ENCODE measurements at regions not wholly inside any gene's neighbourhood (a gene's known extent, or its start where the extent isn't known, plus 50 kb on each side); places are given as distances from the start of the nearest gene placed in this dataset.

GRCh38 chr5:2170761-2171160, 288.0 kb upstream of the IRX4 start:
- no peak for DNase-seq (ENCODE audit: low read depth in 2 of 2)

GRCh38 chr5:2169850-2170760, 287.4 kb upstream of the IRX4 start:
- no peak for DNase-seq (ENCODE audit: low read depth in 2 of 2)

- no peak for DNase-seq (ENCODE audit: low read depth in 2 of 2)
Observed at GRCh38 chr5:2169430-2169808, 286.7 kb upstream of the IRX4 start.

GRCh38 chr5:2168601-2169429, 286.1 kb upstream of the IRX4 start:
- DNase-seq (ENCODE audit: low read depth in 2 of 2) = no peak

GRCh38 chr5:2167671-2168070, 284.9 kb upstream of the IRX4 start:
- DNase-seq (ENCODE audit: low read depth in 2 of 2) = no peak

GRCh38 chr5:2166979-2167377, 284.3 kb upstream of the IRX4 start:
- DNase-seq (ENCODE audit: low read depth in 2 of 2) = no peak

- DNase-seq (ENCODE audit: low read depth in 2 of 2) = no peak
Observed at GRCh38 chr5:2166306-2166978, 283.7 kb upstream of the IRX4 start.

GRCh38 chr5:2165615-2166305, 283.0 kb upstream of the IRX4 start:
- no peak for DNase-seq (ENCODE audit: low read depth in 2 of 2)

- DNase-seq (ENCODE audit: low read depth in 2 of 2) = no peak
Observed at GRCh38 chr5:2165203-2165602, 282.5 kb upstream of the IRX4 start.

- no peak for DNase-seq (ENCODE audit: low read depth in 2 of 2)
Observed at GRCh38 chr5:2164586-2164985, 281.9 kb upstream of the IRX4 start.

- no peak for DNase-seq (ENCODE audit: low read depth in 2 of 2)
Observed at GRCh38 chr5:2163940-2164490, 281.3 kb upstream of the IRX4 start.

GRCh38 chr5:2163060-2163856, 280.5 kb upstream of the IRX4 start:
- no peak for DNase-seq (ENCODE audit: low read depth in 2 of 2)

GRCh38 chr5:2160811-2161210, 278.1 kb upstream of the IRX4 start:
- no peak for DNase-seq (ENCODE audit: low read depth in 2 of 2)

- no peak for DNase-seq (ENCODE audit: low read depth in 2 of 2)
Observed at GRCh38 chr5:2158767-2159166, 276.0 kb upstream of the IRX4 start.

GRCh38 chr5:2158109-2158508, 275.4 kb upstream of the IRX4 start:
- no peak for DNase-seq (ENCODE audit: low read depth in 2 of 2)

GRCh38 chr5:2157372-2157771, 274.6 kb upstream of the IRX4 start:
- DNase-seq (ENCODE audit: low read depth in 2 of 2) = no peak

- DNase-seq (ENCODE audit: low read depth in 2 of 2) = no peak
Observed at GRCh38 chr5:2156358-2157059, 273.8 kb upstream of the IRX4 start.

- DNase-seq (ENCODE audit: low read depth in 2 of 2) = no peak
Observed at GRCh38 chr5:2155556-2155955, 272.8 kb upstream of the IRX4 start.

- no peak for DNase-seq (ENCODE audit: low read depth in 2 of 2)
Observed at GRCh38 chr5:2153802-2154201, 271.1 kb upstream of the IRX4 start.

- no peak for DNase-seq (ENCODE audit: low read depth in 2 of 2)
Observed at GRCh38 chr5:2153350-2153749, 270.6 kb upstream of the IRX4 start.

Data from stimulated activated CD4-positive, alpha-beta T cell treated with anti-CD3 and anti-CD28 coated beads, Interleukin-4, amount 100 ng/mL, for 48 hours (primary cell).